CD4-positive, alpha-beta T cell treated with Interleukin-15 for 1 hour (primary cell): ENCODE measurements at regions not wholly inside any gene's neighbourhood (a gene's known extent, or its start where the extent isn't known, plus 50 kb on each side); places are given as distances from the start of the nearest gene placed in this dataset.

Source experiments
- DNase-seq: peaks from one replicate; pipeline ENCODE4 v3.0.0-alpha.2; 2020

- no peak for DNase-seq
Observed at GRCh38 chr13:108156749-108157148, 58.6 kb downstream of the LIG4 start.

GRCh38 chr13:108155185-108156106 lies 59.9 kb downstream of the LIG4 start:
- DNase-seq, result peak; percentile 31

- no peak for DNase-seq
Observed at GRCh38 chr13:108154421-108154858, 60.9 kb downstream of the LIG4 start.

- DNase-seq, result no peak
Observed at GRCh38 chr13:108146642-108147041, 68.7 kb downstream of the LIG4 start.

GRCh38 chr13:108142702-108143436 lies 72.5 kb downstream of the LIG4 start:
- DNase-seq, result no peak

- DNase-seq, result no peak
Observed at GRCh38 chr13:108137176-108137575, 78.2 kb downstream of the LIG4 start.

- no peak for DNase-seq
Observed at GRCh38 chr13:108127406-108127805, 87.9 kb downstream of the LIG4 start.

- no peak for DNase-seq
Observed at GRCh38 chr13:108126056-108126455, 89.3 kb downstream of the LIG4 start.

GRCh38 chr13:108121406-108121805 lies 93.9 kb downstream of the LIG4 start:
- no peak for DNase-seq

GRCh38 chr13:108120856-108121255 lies 94.5 kb downstream of the LIG4 start:
- DNase-seq, result no peak

GRCh38 chr13:108120302-108120701 lies 95.0 kb downstream of the LIG4 start:
- DNase-seq, result no peak

- DNase-seq, result no peak
Observed at GRCh38 chr13:108115738-108116137, 99.6 kb downstream of the LIG4 start.

- no peak for DNase-seq
Observed at GRCh38 chr13:108113407-108113806, 101.9 kb downstream of the LIG4 start.

- DNase-seq, result no peak
Observed at GRCh38 chr13:108104736-108105135, 110.6 kb downstream of the LIG4 start.

- no peak for DNase-seq
Observed at GRCh38 chr13:108102771-108103170, 112.6 kb downstream of the LIG4 start.

- DNase-seq, result no peak
Observed at GRCh38 chr13:108096301-108096915, 118.9 kb downstream of the LIG4 start.

- no peak for DNase-seq
Observed at GRCh38 chr13:108095036-108095435, 120.3 kb downstream of the LIG4 start.

- no peak for DNase-seq
Observed at GRCh38 chr13:108093616-108094015, 121.7 kb downstream of the LIG4 start.

GRCh38 chr13:108087810-108088209 lies 127.5 kb downstream of the LIG4 start:
- no peak for DNase-seq

- no peak for DNase-seq
Observed at GRCh38 chr13:108086678-108087077, 128.7 kb downstream of the LIG4 start.

- no peak for DNase-seq
Observed at GRCh38 chr13:108084840-108085239, 130.5 kb downstream of the LIG4 start.

- DNase-seq, result no peak
Observed at GRCh38 chr13:108083056-108083455, 132.3 kb downstream of the LIG4 start.

GRCh38 chr13:108082481-108082880 lies 132.9 kb downstream of the LIG4 start:
- no peak for DNase-seq

GRCh38 chr13:108077284-108077683 lies 138.1 kb downstream of the LIG4 start:
- no peak for DNase-seq
